ENCODE measurements at regions not wholly inside any gene's neighbourhood (a gene's known extent, or its start where the extent isn't known, plus 50 kb on each side); places are given as distances from the start of the nearest gene placed in this dataset.

GRCh38 chr15:98401029-98401428, 247.3 kb upstream of the IGF1R start:
- TF ChIP-seq POLR2A (IDR thresholded peaks at IDR 0.05) (no peak), CTCF (IDR thresholded peaks at IDR 0.05) (no peak)
- ATAC-seq (no peak), DNase-seq (no peak)
- no peaks in the 10 kb centered on the region for H3K4me1 ChIP-seq
- WGBS (ENCODE audit: insufficient coverage, low coverage, low lambda C conversion rate, missing lambda C conversion rate), result 38% methylated on average over 3 of the region's 3 CpGs
- no peak overlapping the region for H3K4me3 ChIP-seq
- no peaks in the 10 kb centered on the region for H3K9me3 ChIP-seq
- no peak overlapping the region for H3K27ac ChIP-seq
- H3K36me3 ChIP-seq, result no peaks in the 10 kb centered on the region
- intact Hi-C loops (cut with DNase I), result no loop called here
- H3K27me3 ChIP-seq, result no peaks in the 10 kb centered on the region

- no peak for ATAC-seq
- H3K4me1 ChIP-seq, result no peaks in the 10 kb centered on the region
- WGBS (ENCODE audit: insufficient coverage, low coverage, low lambda C conversion rate, missing lambda C conversion rate), result 65% methylated on average over 2 of the region's 3 CpGs
- H3K9me3 ChIP-seq, result no peaks in the 10 kb centered on the region
- no peak for DNase-seq
- H3K36me3 ChIP-seq, result no peaks in the 10 kb centered on the region
- H3K27ac ChIP-seq, result no peak overlapping the region
- TF ChIP-seq CTCF (IDR thresholded peaks at IDR 0.05), result no peak
- no peak for TF ChIP-seq POLR2A (IDR thresholded peaks at IDR 0.05)
- H3K4me3 ChIP-seq, result no peak overlapping the region
- intact Hi-C loops (cut with DNase I), result no loop called here
- no peaks in the 10 kb centered on the region for H3K27me3 ChIP-seq
These were observed 245.9 kb upstream of the IGF1R start for GRCh38 chr15:98402486-98402885.

- TF ChIP-seq POLR2A (IDR thresholded peaks at IDR 0.05) (no peak), CTCF (IDR thresholded peaks at IDR 0.05) (no peak)
- 54% methylated on average over 5 of the region's 5 CpGs for WGBS (ENCODE audit: insufficient coverage, low coverage, low lambda C conversion rate, missing lambda C conversion rate)
- no peak overlapping the region for H3K27ac ChIP-seq
- DNase-seq, result no peak
- no peak for ATAC-seq
- intact Hi-C loops (cut with DNase I), result no loop called here
- no peaks in the 10 kb centered on the region for H3K9me3 ChIP-seq
- no peaks in the 10 kb centered on the region for H3K4me1 ChIP-seq
- H3K36me3 ChIP-seq, result no peaks in the 10 kb centered on the region
- no peaks in the 10 kb centered on the region for H3K27me3 ChIP-seq
- no peak overlapping the region for H3K4me3 ChIP-seq
These were observed 245.2 kb upstream of the IGF1R start for GRCh38 chr15:98403169-98403568.

GRCh38 chr15:98403569-98403968, 244.8 kb upstream of the IGF1R start:
- no peaks in the 10 kb centered on the region for H3K9me3 ChIP-seq
- DNase-seq (no peak), ATAC-seq (no peak)
- intact Hi-C loops (cut with DNase I), result no loop called here
- no peak for TF ChIP-seq CTCF (IDR thresholded peaks at IDR 0.05)
- 20% methylated on average over 1 of the region's 13 CpGs for WGBS (ENCODE audit: insufficient coverage, low coverage, low lambda C conversion rate, missing lambda C conversion rate)
- no peak overlapping the region for H3K4me3 ChIP-seq
- H3K27me3 ChIP-seq, result no peaks in the 10 kb centered on the region
- H3K27ac ChIP-seq, result no peak overlapping the region
- H3K4me1 ChIP-seq, result no peaks in the 10 kb centered on the region
- H3K36me3 ChIP-seq, result no peaks in the 10 kb centered on the region

GRCh38 chr15:98405013-98405412, 243.3 kb upstream of the IGF1R start:
- H3K27ac ChIP-seq, result no peak overlapping the region
- WGBS (ENCODE audit: insufficient coverage, low coverage, low lambda C conversion rate, missing lambda C conversion rate), result 40% methylated on average over 1 of the region's 2 CpGs
- intact Hi-C loops (cut with DNase I), result no loop called here
- no peak for TF ChIP-seq CTCF (IDR thresholded peaks at IDR 0.05)
- no peak for TF ChIP-seq POLR2A (IDR thresholded peaks at IDR 0.05)
- no peaks in the 10 kb centered on the region for H3K4me1 ChIP-seq
- no peaks in the 10 kb centered on the region for H3K36me3 ChIP-seq
- ATAC-seq, result no peak
- no peak for DNase-seq
- H3K27me3 ChIP-seq, result no peaks in the 10 kb centered on the region
- no peaks in the 10 kb centered on the region for H3K9me3 ChIP-seq
- no peak overlapping the region for H3K4me3 ChIP-seq
